Panc1 (cell line): ENCODE measurements at regions not wholly inside any gene's neighbourhood (a gene's known extent, or its start where the extent isn't known, plus 50 kb on each side); places are given as distances from the start of the nearest gene placed in this dataset.

Experiments
- POLR2AphosphoS5 ChIP-seq: IDR thresholded peaks from 2 replicates; pipeline ENCODE4 v1.6.1; 2012; ENCODE audit warnings: mild to moderate bottlenecking, low read depth, low read length, moderate library complexity
- SIN3A ChIP-seq: IDR thresholded peaks from 2 replicates; pipeline ENCODE4 v1.6.1; 2012; ENCODE audit warnings: low read depth, mild to moderate bottlenecking, low read length, moderate library complexity, borderline replicate concordance; ENCODE audit not compliant: insufficient read depth
- TF ChIP-seq, protein P1 (sequence below): fragments of 450-650 bp; IDR thresholded peaks from 2 replicates; pipeline ENCODE4 v1.5.1; 2017; ENCODE audit warnings: mild to moderate bottlenecking
- TF ChIP-seq, protein P2 (sequence below), 2 experiments: IDR thresholded peaks; 2 replicates each; pipeline ENCODE4 v1.6.1; 2011 to 2012; ENCODE audit warnings: low read depth in 2 of 2, control low read depth in 1 of 2, low read length in 1 of 2, mild to moderate bottlenecking in 1 of 2, moderate library complexity in 1 of 2; ENCODE audit not compliant: insufficient read depth in 1 of 2

DNA sequence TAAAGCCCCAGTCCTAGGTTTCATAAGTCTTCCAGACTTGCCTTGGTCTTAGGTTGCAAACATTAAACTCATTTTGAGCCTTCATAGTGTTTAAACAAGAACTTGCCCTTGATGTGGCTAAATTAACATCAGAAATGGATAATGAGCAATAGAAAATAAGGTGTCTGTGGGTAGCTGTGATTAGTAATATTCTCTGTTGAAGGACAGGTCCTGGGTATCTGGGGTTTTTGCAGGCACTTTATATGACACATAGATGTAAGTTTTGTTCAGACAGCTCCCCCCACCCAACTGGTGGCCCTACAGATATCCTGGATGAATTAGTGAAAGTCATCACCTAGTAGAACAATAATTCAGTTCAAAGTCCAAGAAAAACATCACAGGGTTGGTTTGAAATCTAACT, 272.5 kb downstream of the PTTG2 start:
- TF ChIP-seq, protein P1, sequence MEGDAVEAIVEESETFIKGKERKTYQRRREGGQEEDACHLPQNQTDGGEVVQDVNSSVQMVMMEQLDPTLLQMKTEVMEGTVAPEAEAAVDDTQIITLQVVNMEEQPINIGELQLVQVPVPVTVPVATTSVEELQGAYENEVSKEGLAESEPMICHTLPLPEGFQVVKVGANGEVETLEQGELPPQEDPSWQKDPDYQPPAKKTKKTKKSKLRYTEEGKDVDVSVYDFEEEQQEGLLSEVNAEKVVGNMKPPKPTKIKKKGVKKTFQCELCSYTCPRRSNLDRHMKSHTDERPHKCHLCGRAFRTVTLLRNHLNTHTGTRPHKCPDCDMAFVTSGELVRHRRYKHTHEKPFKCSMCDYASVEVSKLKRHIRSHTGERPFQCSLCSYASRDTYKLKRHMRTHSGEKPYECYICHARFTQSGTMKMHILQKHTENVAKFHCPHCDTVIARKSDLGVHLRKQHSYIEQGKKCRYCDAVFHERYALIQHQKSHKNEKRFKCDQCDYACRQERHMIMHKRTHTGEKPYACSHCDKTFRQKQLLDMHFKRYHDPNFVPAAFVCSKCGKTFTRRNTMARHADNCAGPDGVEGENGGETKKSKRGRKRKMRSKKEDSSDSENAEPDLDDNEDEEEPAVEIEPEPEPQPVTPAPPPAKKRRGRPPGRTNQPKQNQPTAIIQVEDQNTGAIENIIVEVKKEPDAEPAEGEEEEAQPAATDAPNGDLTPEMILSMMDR = no peak
- TF ChIP-seq SIN3A (no peak), POLR2AphosphoS5 (no peak)
- TF ChIP-seq, protein P2, sequence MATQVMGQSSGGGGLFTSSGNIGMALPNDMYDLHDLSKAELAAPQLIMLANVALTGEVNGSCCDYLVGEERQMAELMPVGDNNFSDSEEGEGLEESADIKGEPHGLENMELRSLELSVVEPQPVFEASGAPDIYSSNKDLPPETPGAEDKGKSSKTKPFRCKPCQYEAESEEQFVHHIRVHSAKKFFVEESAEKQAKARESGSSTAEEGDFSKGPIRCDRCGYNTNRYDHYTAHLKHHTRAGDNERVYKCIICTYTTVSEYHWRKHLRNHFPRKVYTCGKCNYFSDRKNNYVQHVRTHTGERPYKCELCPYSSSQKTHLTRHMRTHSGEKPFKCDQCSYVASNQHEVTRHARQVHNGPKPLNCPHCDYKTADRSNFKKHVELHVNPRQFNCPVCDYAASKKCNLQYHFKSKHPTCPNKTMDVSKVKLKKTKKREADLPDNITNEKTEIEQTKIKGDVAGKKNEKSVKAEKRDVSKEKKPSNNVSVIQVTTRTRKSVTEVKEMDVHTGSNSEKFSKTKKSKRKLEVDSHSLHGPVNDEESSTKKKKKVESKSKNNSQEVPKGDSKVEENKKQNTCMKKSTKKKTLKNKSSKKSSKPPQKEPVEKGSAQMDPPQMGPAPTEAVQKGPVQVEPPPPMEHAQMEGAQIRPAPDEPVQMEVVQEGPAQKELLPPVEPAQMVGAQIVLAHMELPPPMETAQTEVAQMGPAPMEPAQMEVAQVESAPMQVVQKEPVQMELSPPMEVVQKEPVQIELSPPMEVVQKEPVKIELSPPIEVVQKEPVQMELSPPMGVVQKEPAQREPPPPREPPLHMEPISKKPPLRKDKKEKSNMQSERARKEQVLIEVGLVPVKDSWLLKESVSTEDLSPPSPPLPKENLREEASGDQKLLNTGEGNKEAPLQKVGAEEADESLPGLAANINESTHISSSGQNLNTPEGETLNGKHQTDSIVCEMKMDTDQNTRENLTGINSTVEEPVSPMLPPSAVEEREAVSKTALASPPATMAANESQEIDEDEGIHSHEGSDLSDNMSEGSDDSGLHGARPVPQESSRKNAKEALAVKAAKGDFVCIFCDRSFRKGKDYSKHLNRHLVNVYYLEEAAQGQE (IDR thresholded peaks at IDR 0.05; ENCODE audit: insufficient read depth in 1 of 2, low read depth in 2 of 2, low read length in 1 of 2) = no peak
